Stimulated activated naive CD8-positive, alpha-beta T cell treated with anti-CD3 and anti-CD28 coated beads, Interleukin-15, amount 100 ng/mL, for 72 hours (primary cell): ENCODE measurements at regions not wholly inside any gene's neighbourhood (a gene's known extent, or its start where the extent isn't known, plus 50 kb on each side); places are given as distances from the start of the nearest gene placed in this dataset.

Experiments used
- ATAC-seq: fragments of 150-1000 bp; cut with Tn5 transposase; 2 replicates; pipeline ENCODE4 v1.10.0; 2021; ENCODE audit warnings: mild to moderate bottlenecking, moderate library complexity
- DNase-seq, 2 donors: peaks; one replicate each; pipeline ENCODE4 v3.0.0; 2021 to 2022
- H3K27ac Mint-ChIP-seq, 2 donors: one replicate each; pipeline ENCODE4 v1.8.0; 2022; ENCODE audit warnings: mild to moderate bottlenecking in 2 of 2, mixed read lengths in 2 of 2, moderate library complexity in 2 of 2
- H3K27me3 Mint-ChIP-seq: one replicate; pipeline ENCODE4 v1.8.0; 2022; ENCODE audit warnings: mixed read lengths
- H3K4me1 Mint-ChIP-seq: one replicate; pipeline ENCODE4 v1.8.0; 2022; ENCODE audit warnings: mild to moderate bottlenecking, mixed read lengths
- H3K4me3 Mint-ChIP-seq, 2 donors: one replicate each; pipeline ENCODE4 v1.8.0; 2022; ENCODE audit warnings: mild to moderate bottlenecking in 2 of 2, mixed read lengths in 2 of 2, moderate library complexity in 1 of 2
- H3K9me3 Mint-ChIP-seq, 2 donors: one replicate each; pipeline ENCODE4 v1.8.0; 2022; ENCODE audit warnings: mixed read lengths in 2 of 2

- H3K27ac Mint-ChIP-seq, result no peak overlapping the region
- H3K4me3 Mint-ChIP-seq, result no peak overlapping the region
- H3K27me3 Mint-ChIP-seq, result no peaks in the 10 kb centered on the region
- H3K9me3 Mint-ChIP-seq, result peaks cover 15 to 23% of the 10 kb centered on the region in 2 donors
- DNase-seq, result no peak
- ATAC-seq, result no peak
- H3K4me1 Mint-ChIP-seq, result no peaks in the 10 kb centered on the region
Measured at GRCh38 chr7:53789741-53790140, 752.4 kb upstream of the VSTM2A start.

- DNase-seq (no peak), ATAC-seq (no peak)
- H3K9me3 Mint-ChIP-seq, result peaks cover 12 to 32% of the 10 kb centered on the region in 2 donors
- no peaks in the 10 kb centered on the region for H3K27me3 Mint-ChIP-seq
- no peak overlapping the region for H3K4me3 Mint-ChIP-seq
- no peaks in the 10 kb centered on the region for H3K4me1 Mint-ChIP-seq
- H3K27ac Mint-ChIP-seq, result no peak overlapping the region
Measured at GRCh38 chr7:53794816-53795215, 747.4 kb upstream of the VSTM2A start.

GRCh38 chr7:53800746-53801145 is 741.4 kb upstream of the VSTM2A start:
- H3K27ac Mint-ChIP-seq, result no peak overlapping the region
- no peak overlapping the region for H3K4me3 Mint-ChIP-seq
- peaks cover 4 to 15% of the 10 kb centered on the region in 2 donors for H3K9me3 Mint-ChIP-seq
- H3K27me3 Mint-ChIP-seq, result no peaks in the 10 kb centered on the region
- no peak for ATAC-seq
- H3K4me1 Mint-ChIP-seq, result no peaks in the 10 kb centered on the region
- DNase-seq, result no peak

- H3K27ac Mint-ChIP-seq, result no peak overlapping the region
- DNase-seq (no peak), ATAC-seq (no peak)
- no peak overlapping the region for H3K4me3 Mint-ChIP-seq
- H3K27me3 Mint-ChIP-seq, result no peaks in the 10 kb centered on the region
- peaks cover 4 to 8% of the 10 kb centered on the region in 2 donors for H3K9me3 Mint-ChIP-seq
- H3K4me1 Mint-ChIP-seq, result no peaks in the 10 kb centered on the region
Measured at GRCh38 chr7:53806119-53806518, 736.1 kb upstream of the VSTM2A start.

- Mint-ChIP-seq H3K4me1 (no peaks in the 10 kb centered on the region), H3K9me3 (peaks cover 8 to 16% of the 10 kb centered on the region in 2 donors), H3K27me3 (no peaks in the 10 kb centered on the region), H3K27ac (no peak overlapping the region), H3K4me3 (peak overlapping the region in 1 of 2 donors; percentile 18)
- DNase-seq (no peak), ATAC-seq (no peak)
Measured at GRCh38 chr7:53811555-53812079, 730.6 kb upstream of the VSTM2A start.

GRCh38 chr7:53812135-53812534 is 730.0 kb upstream of the VSTM2A start:
- no peak overlapping the region for H3K4me3 Mint-ChIP-seq

GRCh38 chr7:53835301-53835700 is 706.9 kb upstream of the VSTM2A start:
- H3K27ac Mint-ChIP-seq, result no peak overlapping the region

More at GRCh38 chr7:53812135-53812534, 730.0 kb upstream of the VSTM2A start:
- DNase-seq (no peak), ATAC-seq (no peak)
- Mint-ChIP-seq H3K4me1 (no peaks in the 10 kb centered on the region), H3K9me3 (peaks cover 7 to 21% of the 10 kb centered on the region in 2 donors), H3K27me3 (no peaks in the 10 kb centered on the region), H3K27ac (no peak overlapping the region)

GRCh38 chr7:53877688-53878087 is 664.5 kb upstream of the VSTM2A start:
- no peak overlapping the region for H3K4me3 Mint-ChIP-seq
- DNase-seq, result no peak
- H3K27ac Mint-ChIP-seq, result no peak overlapping the region
- H3K4me1 Mint-ChIP-seq, result no peaks in the 10 kb centered on the region
- H3K9me3 Mint-ChIP-seq, result peaks cover 10 to 44% of the 10 kb centered on the region in 2 donors
- ATAC-seq, result no peak
- H3K27me3 Mint-ChIP-seq, result no peaks in the 10 kb centered on the region

More at GRCh38 chr7:53835301-53835700, 706.9 kb upstream of the VSTM2A start:
- H3K9me3 Mint-ChIP-seq, result peaks cover 5 to 44% of the 10 kb centered on the region in 2 donors
- no peaks in the 10 kb centered on the region for H3K27me3 Mint-ChIP-seq
- DNase-seq, result no peak
- H3K4me3 Mint-ChIP-seq, result no peak overlapping the region
- no peaks in the 10 kb centered on the region for H3K4me1 Mint-ChIP-seq
- no peak for ATAC-seq

GRCh38 chr7:53900856-53901528 is 641.2 kb upstream of the VSTM2A start:
- DNase-seq (no peak), ATAC-seq (no peak)
- Mint-ChIP-seq H3K9me3 (peaks cover 5 to 40% of the 10 kb centered on the region in 2 donors), H3K4me3 (no peak overlapping the region), H3K27ac (no peak overlapping the region), H3K27me3 (no peaks in the 10 kb centered on the region), H3K4me1 (no peaks in the 10 kb centered on the region)

- H3K4me1 Mint-ChIP-seq, result no peaks in the 10 kb centered on the region
- H3K27me3 Mint-ChIP-seq, result no peaks in the 10 kb centered on the region
- H3K4me3 Mint-ChIP-seq, result no peak overlapping the region
- ATAC-seq (no peak), DNase-seq (no peak)
- peaks cover 9 to 53% of the 10 kb centered on the region in 2 donors for H3K9me3 Mint-ChIP-seq
- no peak overlapping the region for H3K27ac Mint-ChIP-seq
Measured at GRCh38 chr7:53904355-53904754, 637.8 kb upstream of the VSTM2A start.

- ATAC-seq (no peak), DNase-seq (no peak)
- Mint-ChIP-seq H3K27me3 (no peaks in the 10 kb centered on the region), H3K27ac (no peak overlapping the region), H3K9me3 (peaks cover 11 to 30% of the 10 kb centered on the region in 2 donors), H3K4me3 (no peak overlapping the region), H3K4me1 (no peaks in the 10 kb centered on the region)
Measured at GRCh38 chr7:53917637-53918036, 624.5 kb upstream of the VSTM2A start.

- ATAC-seq, result no peak
- Mint-ChIP-seq H3K9me3 (peaks cover 23 to 31% of the 10 kb centered on the region in 2 donors), H3K27me3 (no peaks in the 10 kb centered on the region), H3K4me3 (no peak overlapping the region), H3K27ac (no peak overlapping the region), H3K4me1 (no peaks in the 10 kb centered on the region)
- DNase-seq, result no peak
Measured at GRCh38 chr7:53920011-53920410, 622.2 kb upstream of the VSTM2A start.

- Mint-ChIP-seq H3K9me3 (peaks cover 0 to 11% of the 10 kb centered on the region in 2 donors), H3K4me3 (no peak overlapping the region), H3K27me3 (no peaks in the 10 kb centered on the region), H3K27ac (no peak overlapping the region), H3K4me1 (no peaks in the 10 kb centered on the region)
- DNase-seq (no peak), ATAC-seq (no peak)
Measured at GRCh38 chr7:53940483-53940882, 601.7 kb upstream of the VSTM2A start.

- H3K4me1 Mint-ChIP-seq, result no peaks in the 10 kb centered on the region
- no peak for DNase-seq
- H3K27ac Mint-ChIP-seq, result no peak overlapping the region
- no peak for ATAC-seq
- no peak overlapping the region for H3K4me3 Mint-ChIP-seq
- H3K9me3 Mint-ChIP-seq, result peaks cover 4 to 7% of the 10 kb centered on the region in 2 donors
- no peaks in the 10 kb centered on the region for H3K27me3 Mint-ChIP-seq
Measured at GRCh38 chr7:53947732-53948131, 594.4 kb upstream of the VSTM2A start.

- Mint-ChIP-seq H3K9me3 (peaks cover 0 to 18% of the 10 kb centered on the region in 2 donors), H3K4me3 (no peak overlapping the region), H3K27me3 (no peaks in the 10 kb centered on the region), H3K4me1 (no peaks in the 10 kb centered on the region), H3K27ac (no peak overlapping the region)
- DNase-seq (no peak), ATAC-seq (no peak)
Measured at GRCh38 chr7:53965716-53966115, 576.5 kb upstream of the VSTM2A start.

- peaks cover 13 to 41% of the 10 kb centered on the region in 2 donors for H3K9me3 Mint-ChIP-seq
- ATAC-seq, result no peak
- no peak overlapping the region for H3K4me3 Mint-ChIP-seq
- H3K27ac Mint-ChIP-seq, result no peak overlapping the region
- no peaks in the 10 kb centered on the region for H3K4me1 Mint-ChIP-seq
- DNase-seq, result no peak
- H3K27me3 Mint-ChIP-seq, result no peaks in the 10 kb centered on the region
Measured at GRCh38 chr7:53983480-53983879, 558.7 kb upstream of the VSTM2A start.

- Mint-ChIP-seq H3K4me3 (no peak overlapping the region), H3K4me1 (no peaks in the 10 kb centered on the region), H3K9me3 (peaks cover 13 to 41% of the 10 kb centered on the region in 2 donors), H3K27me3 (no peaks in the 10 kb centered on the region), H3K27ac (no peak overlapping the region)
- ATAC-seq, result no peak
- DNase-seq, result no peak
Measured at GRCh38 chr7:53984776-53985175, 557.4 kb upstream of the VSTM2A start.
